Fibroblast of villous mesenchyme (primary cell): ENCODE measurements at regions not wholly inside any gene's neighbourhood (a gene's known extent, or its start where the extent isn't known, plus 50 kb on each side); places are given as distances from the start of the nearest gene placed in this dataset.
"Not testable (repeated sequence)": the region's sequence is repeated elsewhere in the genome, so short reads cannot be mapped to it uniquely, and the experiment has no call there.

ENCODE experiments used
- DNase-seq: peaks from one replicate; pipeline ENCODE4 v3.0.0-alpha.2; 2010; ENCODE audit warnings: low read depth
- H3K4me3 ChIP-seq: 2 replicates; pipeline ENCODE4 v1.5.1; 2011; ENCODE audit warnings: low read depth, mild to moderate bottlenecking, low read length
- CTCF ChIP-seq: IDR thresholded peaks from 2 replicates; pipeline ENCODE4 v1.5.1; 2012; ENCODE audit warnings: low read depth, mild to moderate bottlenecking, low read length; ENCODE audit not compliant: insufficient read depth

- no peak for DNase-seq
Measured at GRCh38 chr5:36802187-36802586, 74.4 kb upstream of the NIPBL start.

GRCh38 chr5:36813249-36813648 is 63.3 kb upstream of the NIPBL start:
- DNase-seq, H3K4me3 ChIP-seq: not testable (repeated sequence)

More at GRCh38 chr5:36802187-36802586, 74.4 kb upstream of the NIPBL start:
- no peak overlapping the region for H3K4me3 ChIP-seq
- TF ChIP-seq CTCF = no peak

GRCh38 chr5:36815871-36816270 is 60.7 kb upstream of the NIPBL start:
- TF ChIP-seq CTCF = no peak

GRCh38 chr5:36820900-36821299 is 55.7 kb upstream of the NIPBL start:
- H3K4me3 ChIP-seq = no peak overlapping the region
- DNase-seq = no peak
- TF ChIP-seq CTCF = no peak

More at GRCh38 chr5:36815871-36816270, 60.7 kb upstream of the NIPBL start:
- no peak overlapping the region for H3K4me3 ChIP-seq
- DNase-seq = no peak

- no peak for DNase-seq
- TF ChIP-seq CTCF = no peak
- H3K4me3 ChIP-seq = no peak overlapping the region
Measured at GRCh38 chr5:36826694-36827093, 49.9 kb upstream of the NIPBL start.
